ENCODE measurements at regions not wholly inside any gene's neighbourhood (a gene's known extent, or its start where the extent isn't known, plus 50 kb on each side); places are given as distances from the start of the nearest gene placed in this dataset.

DNA sequence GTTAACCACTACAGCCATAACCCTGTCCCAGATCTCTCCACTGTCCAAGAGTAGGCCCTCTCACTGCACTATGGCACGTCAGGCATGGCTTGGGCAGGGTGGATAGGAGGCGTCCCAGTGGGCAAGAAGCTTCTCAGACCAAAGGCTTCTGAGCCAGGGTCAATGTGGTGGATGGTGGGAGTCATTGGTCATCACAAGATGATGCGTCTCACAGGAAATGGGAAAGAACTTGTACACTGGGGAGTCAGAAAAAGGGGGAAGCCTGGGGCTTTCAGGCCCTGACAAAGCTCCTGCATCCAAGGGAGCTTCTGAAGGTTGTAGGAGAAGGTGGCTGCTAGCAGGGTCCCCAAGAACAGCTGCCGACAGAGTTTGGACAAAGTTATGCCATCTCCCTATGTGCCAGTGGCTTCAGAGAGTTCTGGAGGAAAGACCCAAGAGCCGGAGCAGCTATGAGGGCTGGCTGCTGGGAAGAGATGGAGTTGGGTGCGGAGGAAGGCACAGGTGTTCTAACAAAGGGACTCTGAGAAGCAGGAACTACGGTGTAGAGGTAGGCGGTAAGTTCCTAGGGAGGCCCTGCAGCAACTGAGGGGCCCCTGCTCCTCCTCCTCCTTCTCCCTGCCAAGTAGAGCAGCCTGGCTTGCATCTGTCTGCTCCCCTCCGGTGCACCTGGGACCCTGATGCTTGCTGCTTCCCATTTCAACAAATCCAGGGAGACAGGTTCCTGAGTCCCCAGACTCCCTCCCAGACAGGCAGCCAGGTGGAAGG, 81.1 kb downstream of the ARL6IP4 start:
- TF ChIP-seq POLR2A (IDR thresholded peaks at IDR 0.05) (no peak), EP300 (IDR thresholded peaks at IDR 0.05) (no peak), POLR2AphosphoS5 (IDR thresholded peaks at IDR 0.05) (no peak)
- TF ChIP-seq, protein P1, sequence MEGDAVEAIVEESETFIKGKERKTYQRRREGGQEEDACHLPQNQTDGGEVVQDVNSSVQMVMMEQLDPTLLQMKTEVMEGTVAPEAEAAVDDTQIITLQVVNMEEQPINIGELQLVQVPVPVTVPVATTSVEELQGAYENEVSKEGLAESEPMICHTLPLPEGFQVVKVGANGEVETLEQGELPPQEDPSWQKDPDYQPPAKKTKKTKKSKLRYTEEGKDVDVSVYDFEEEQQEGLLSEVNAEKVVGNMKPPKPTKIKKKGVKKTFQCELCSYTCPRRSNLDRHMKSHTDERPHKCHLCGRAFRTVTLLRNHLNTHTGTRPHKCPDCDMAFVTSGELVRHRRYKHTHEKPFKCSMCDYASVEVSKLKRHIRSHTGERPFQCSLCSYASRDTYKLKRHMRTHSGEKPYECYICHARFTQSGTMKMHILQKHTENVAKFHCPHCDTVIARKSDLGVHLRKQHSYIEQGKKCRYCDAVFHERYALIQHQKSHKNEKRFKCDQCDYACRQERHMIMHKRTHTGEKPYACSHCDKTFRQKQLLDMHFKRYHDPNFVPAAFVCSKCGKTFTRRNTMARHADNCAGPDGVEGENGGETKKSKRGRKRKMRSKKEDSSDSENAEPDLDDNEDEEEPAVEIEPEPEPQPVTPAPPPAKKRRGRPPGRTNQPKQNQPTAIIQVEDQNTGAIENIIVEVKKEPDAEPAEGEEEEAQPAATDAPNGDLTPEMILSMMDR (IDR thresholded peaks at IDR 0.05), result no peak
- Histone ChIP-seq H3K27me3 (no peaks in the 10 kb centered on the region), H3K27ac (peak overlapping the region in 3 of 4 donors; percentile 78 to 89 (median 81)), H3K4me3 (no peak overlapping the region), H3K36me3 (no peaks in the 10 kb centered on the region), H3K9me3 (no peaks in the 10 kb centered on the region), H3K4me1 (peaks cover 0 to 81% (median 71%) of the 10 kb centered on the region in 4 donors)
- WGBS, 2 donors, result 87 to 96% methylated on average over 9 of the region's 9 CpGs
- intact Hi-C loops (cut with DNase I), result no loop called here
- no peak for DNase-seq

DNA sequence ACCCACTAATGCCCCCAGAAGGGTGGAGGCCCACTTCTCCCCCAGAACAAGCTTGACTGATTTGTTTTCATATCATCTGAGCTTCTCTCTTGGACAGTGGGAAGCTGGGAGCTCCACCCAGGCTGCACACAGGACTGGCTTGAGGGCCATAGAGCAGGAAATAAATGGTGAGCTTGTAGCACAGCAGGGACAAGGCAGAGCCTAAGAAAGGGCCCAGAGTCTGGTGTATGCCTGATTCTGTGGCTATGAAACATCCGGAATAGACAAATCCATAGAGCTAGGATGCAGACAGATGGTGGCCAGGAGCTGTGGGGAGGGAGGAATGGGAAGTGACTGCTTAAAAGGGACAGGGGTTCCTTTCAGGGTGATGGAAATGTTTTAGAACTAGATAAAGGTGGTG, 79.0 kb downstream of the ARL6IP4 start:
- Histone ChIP-seq H3K4me3 (no peak overlapping the region), H3K9me3 (no peaks in the 10 kb centered on the region), H3K27ac (peak overlapping the region in 3 of 4 donors; percentile 25 to 54 (median 49)), H3K27me3 (no peaks in the 10 kb centered on the region), H3K4me1 (peaks cover 0 to 70% (median 55%) of the 10 kb centered on the region in 4 donors), H3K36me3 (no peaks in the 10 kb centered on the region)
- no peak for DNase-seq
- TF ChIP-seq EP300 (IDR thresholded peaks at IDR 0.05) (no peak), POLR2AphosphoS5 (IDR thresholded peaks at IDR 0.05) (no peak), POLR2A (IDR thresholded peaks at IDR 0.05) (no peak)
- TF ChIP-seq, protein P1 (IDR thresholded peaks at IDR 0.05), result no peak
- intact Hi-C loops (cut with DNase I), result no loop called here
- 74 to 84% methylated on average over 1 of the region's 1 CpG for WGBS, 2 donors

DNA sequence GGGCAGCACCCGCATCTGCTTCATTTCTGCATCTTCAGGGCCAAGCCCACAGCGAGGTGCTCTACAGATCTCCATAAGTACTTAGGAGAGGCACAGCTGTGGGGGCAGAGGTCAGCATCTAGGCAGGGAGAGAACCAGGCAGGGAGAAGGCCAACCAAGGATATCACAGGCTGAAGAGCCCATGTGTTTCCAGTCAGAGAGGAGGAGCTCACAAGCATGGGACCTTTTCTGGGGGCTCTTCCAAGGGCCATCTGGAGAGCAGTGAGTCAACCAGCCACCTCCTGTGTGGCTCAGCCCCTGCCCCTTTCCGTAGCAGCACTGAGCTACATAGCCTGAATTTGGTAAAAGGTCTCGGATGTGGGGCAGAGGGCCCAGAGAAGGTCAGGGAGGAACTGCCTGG, 78.5 kb downstream of the ARL6IP4 start:
- no peak for DNase-seq
- Histone ChIP-seq H3K9me3 (no peaks in the 10 kb centered on the region), H3K27ac (peak overlapping the region in 3 of 4 donors; percentile 25 to 54 (median 49)), H3K27me3 (no peaks in the 10 kb centered on the region), H3K36me3 (no peaks in the 10 kb centered on the region), H3K4me3 (no peak overlapping the region), H3K4me1 (peaks cover 0 to 65% (median 50%) of the 10 kb centered on the region in 4 donors)
- no peak for TF ChIP-seq EP300 (IDR thresholded peaks at IDR 0.05)
- TF ChIP-seq POLR2AphosphoS5 (IDR thresholded peaks at IDR 0.05), result peak in 1 of 4 donors; percentile 27
- TF ChIP-seq, protein P1 (IDR thresholded peaks at IDR 0.05), result no peak
- WGBS, 2 donors, result 80 to 82% methylated on average over 4 of the region's 4 CpGs
- intact Hi-C loops (cut with DNase I), result no loop called here

DNA sequence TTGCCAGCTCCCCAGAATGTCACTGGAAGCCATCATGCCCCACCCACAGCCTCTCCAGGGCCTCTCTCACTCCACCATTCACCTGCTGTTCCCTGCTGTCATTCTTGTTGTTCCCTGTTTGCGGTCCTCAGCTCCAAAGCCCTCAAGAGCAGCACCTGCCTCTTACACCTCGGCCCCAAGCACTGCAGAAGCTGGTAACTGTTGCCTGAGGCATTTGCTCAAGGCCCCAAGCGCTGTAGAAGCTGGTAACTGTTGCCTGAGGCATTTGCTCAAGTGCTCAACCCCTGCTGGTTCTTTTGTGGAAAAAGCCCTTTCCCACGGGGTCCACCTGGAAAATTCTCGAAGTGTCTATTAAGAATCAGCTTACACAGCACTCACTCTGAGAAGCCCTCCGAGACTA, 78.0 kb downstream of the ARL6IP4 start:
- TF ChIP-seq POLR2A (IDR thresholded peaks at IDR 0.05), result no peak
- no peak for TF ChIP-seq POLR2AphosphoS5 (IDR thresholded peaks at IDR 0.05)

DNA sequence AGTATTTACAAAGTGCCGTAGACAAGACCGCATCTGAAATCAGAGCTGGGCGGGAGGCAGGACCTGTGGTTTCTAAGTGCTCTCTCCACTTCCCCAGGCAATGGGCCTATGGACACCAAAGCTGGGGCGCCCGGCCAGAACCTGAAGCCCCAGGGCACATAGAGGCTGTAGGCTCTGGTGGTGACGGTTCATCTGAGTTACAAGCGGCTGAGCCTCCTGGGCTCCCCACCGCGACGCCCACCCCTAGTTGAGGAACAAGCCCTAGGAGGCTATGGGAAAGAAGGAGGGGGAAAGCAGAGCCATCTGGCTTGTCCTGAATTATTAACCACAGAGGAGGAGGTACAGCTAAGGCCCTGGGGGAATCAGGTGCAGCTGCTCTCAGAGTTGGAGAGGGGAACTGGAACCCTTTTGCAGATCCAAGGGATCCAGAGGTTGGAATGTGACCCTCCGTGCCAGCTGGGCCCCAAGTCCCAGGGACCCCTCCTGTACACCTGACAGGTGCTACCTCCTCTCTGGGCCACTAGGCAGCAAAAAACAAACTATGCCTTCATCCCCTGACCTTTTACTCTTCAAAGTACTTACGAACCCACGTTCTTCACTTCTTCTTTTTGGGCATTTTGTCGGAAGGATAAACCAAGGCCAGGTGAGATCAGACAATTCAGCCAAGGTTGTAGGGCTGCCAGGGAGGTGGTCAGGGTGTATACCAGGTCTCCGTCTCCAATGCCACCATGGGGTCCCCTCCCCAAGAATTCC, 77.2 kb downstream of the ARL6IP4 start:
- TF ChIP-seq POLR2AphosphoS5 (IDR thresholded peaks at IDR 0.05), result no peak
- no peak for TF ChIP-seq POLR2A (IDR thresholded peaks at IDR 0.05)
- no peak for TF ChIP-seq EP300 (IDR thresholded peaks at IDR 0.05)
- TF ChIP-seq, protein P1 (IDR thresholded peaks at IDR 0.05), result no peak
- Histone ChIP-seq H3K36me3 (no peaks in the 10 kb centered on the region), H3K4me3 (no peak overlapping the region), H3K4me1 (peaks cover 0 to 52% (median 37%) of the 10 kb centered on the region in 4 donors), H3K27me3 (no peaks in the 10 kb centered on the region), H3K9me3 (no peaks in the 10 kb centered on the region), H3K27ac (no peak overlapping the region)
- WGBS, 2 donors, result 87 to 95% methylated on average over 15 of the region's 15 CpGs
- no peak for DNase-seq
- intact Hi-C loops (cut with DNase I), result no loop called here

More for the DNA sequence above, 78.0 kb downstream of the ARL6IP4 start:
- intact Hi-C loops (cut with DNase I), result no loop called here
- no peaks in the 10 kb centered on the region for H3K27me3 ChIP-seq
- H3K27ac ChIP-seq, result peak overlapping the region in 3 of 4 donors; percentile 25 to 54 (median 49)
- DNase-seq, result no peak
- no peak overlapping the region for H3K4me3 ChIP-seq
- no peaks in the 10 kb centered on the region for H3K9me3 ChIP-seq
- H3K36me3 ChIP-seq, result no peaks in the 10 kb centered on the region
- WGBS, 2 donors, result 93 to 95% methylated on average over 6 of the region's 6 CpGs
- peaks cover 0 to 60% (median 45%) of the 10 kb centered on the region in 4 donors for H3K4me1 ChIP-seq
